GM18519 (cell line): ENCODE measurements at regions not wholly inside any gene's neighbourhood (a gene's known extent, or its start where the extent isn't known, plus 50 kb on each side); places are given as distances from the start of the nearest gene placed in this dataset.
"Not testable (repeated sequence)": the region's sequence is repeated elsewhere in the genome, so short reads cannot be mapped to it uniquely, and the experiment has no call there.

Experiments used
- ATAC-seq: cut with Tn5 transposase; IDR thresholded peaks from one replicate; pipeline ENCODE4 v1.9.1; 2021; ENCODE audit warnings: mild to moderate bottlenecking, moderate library complexity; ENCODE audit not compliant: unreplicated experiment, low FRiP score

DNA sequence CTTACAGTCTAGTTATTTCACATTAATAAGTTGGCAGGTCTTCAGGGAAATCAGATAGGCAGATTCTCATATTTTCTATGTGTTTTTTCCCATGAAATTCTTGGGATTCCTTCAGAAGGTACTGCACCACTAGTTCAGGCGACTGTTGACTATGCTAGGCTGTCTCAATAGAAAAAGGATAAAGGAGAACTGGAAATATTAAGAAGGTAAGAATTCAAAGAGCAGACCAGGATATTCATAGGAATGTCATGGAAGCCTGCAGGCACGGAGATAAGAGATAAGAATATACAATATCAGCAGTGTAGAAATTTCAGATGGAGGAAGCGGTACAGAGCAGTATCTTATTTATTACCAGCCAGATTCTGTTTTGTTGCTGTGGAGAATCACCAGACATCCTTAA is 432.1 kb upstream of the MDFIC2 start:
- ATAC-seq = no peak

GRCh38 chr3:70743754-70744153 is 431.3 kb upstream of the MDFIC2 start:
- no peak for ATAC-seq

GRCh38 chr3:70742081-70742480 is 429.6 kb upstream of the MDFIC2 start:
- ATAC-seq = no peak

- no peak for ATAC-seq
Measured at GRCh38 chr3:70740872-70741271, 428.4 kb upstream of the MDFIC2 start.

DNA sequence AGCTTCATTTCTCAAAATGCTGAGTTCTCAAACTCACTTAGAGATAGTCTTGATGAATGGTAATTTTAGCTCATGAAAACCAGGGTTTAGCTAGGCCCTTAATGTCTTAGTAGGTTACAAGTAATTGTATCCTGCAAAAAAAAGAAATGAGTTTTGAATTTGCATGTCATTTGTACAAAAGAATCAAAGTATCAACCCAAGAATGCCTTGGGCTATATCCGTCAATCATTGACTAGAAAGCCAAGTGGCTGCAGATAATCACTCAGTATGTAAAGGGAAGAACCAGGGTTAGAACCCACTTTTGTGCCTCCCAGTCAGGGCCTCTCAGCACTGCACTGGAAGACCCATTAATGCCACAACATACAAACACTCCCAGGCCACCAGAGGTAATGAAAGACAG is 427.6 kb upstream of the MDFIC2 start:
- no peak for ATAC-seq

DNA sequence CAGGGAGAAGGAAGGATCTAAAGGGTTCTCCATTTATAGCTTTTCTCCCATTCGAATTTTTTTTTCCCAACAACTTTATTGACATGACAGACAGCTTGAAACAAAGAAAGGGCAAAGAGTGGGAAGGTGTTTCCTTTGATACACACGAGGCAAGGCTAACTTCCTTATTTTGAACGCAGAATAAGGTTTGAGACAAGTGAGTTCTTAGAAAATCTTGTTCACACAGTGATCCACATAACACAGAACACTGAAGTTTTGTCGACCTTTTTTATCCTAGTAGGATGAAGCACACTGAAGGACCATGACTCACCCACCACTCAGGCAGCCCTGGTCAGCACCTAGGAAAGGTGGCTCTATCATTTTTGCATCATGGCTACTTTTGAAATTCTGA is 425.8 kb upstream of the MDFIC2 start:
- ATAC-seq = no peak

- no peak for ATAC-seq
Measured at GRCh38 chr3:70737666-70738290, 425.3 kb upstream of the MDFIC2 start.

DNA sequence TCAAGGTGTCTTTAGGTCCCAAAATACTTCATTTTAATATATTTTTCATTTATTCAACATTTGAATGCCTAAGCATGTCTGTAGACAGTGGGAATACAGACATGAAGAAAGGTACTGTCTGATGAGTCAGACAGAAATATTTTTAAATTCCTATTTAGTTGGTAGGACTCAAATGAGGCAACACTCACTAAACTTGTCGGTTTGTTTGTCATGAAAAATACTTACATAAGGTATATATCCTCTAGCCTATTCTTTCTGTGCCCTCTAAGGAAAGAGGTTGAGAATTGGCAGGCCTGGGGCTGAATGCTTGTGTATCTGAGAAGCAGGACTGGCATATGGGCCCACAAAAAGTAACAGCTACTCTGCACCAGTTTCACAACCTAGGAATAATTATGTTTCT is 423.6 kb upstream of the MDFIC2 start:
- ATAC-seq = no peak

GRCh38 chr3:70734756-70735155 is 422.3 kb upstream of the MDFIC2 start:
- no peak for ATAC-seq

- ATAC-seq = no peak
Measured at GRCh38 chr3:70731046-70731445, 418.6 kb upstream of the MDFIC2 start.

GRCh38 chr3:70729845-70730244 is 417.4 kb upstream of the MDFIC2 start:
- ATAC-seq = no peak

DNA sequence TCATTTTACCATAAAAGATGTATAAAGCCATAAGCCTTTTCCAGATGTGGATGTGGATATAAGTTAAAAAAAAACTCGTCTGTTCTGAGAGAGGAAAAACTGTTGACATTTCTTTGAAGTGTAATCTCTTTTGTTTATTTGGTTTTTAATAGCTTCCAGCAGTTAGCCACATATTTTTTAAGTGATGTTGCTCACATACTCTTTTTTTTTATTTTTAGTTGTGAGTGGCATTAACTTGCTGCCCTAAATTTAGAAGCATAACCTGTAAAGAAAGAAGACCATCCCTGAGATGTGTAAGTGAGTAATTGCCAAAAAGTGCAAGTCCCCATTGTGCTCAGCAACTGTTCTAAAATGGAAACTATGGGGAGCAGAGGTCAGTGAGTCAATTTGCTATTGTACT is 415.9 kb upstream of the MDFIC2 start:
- ATAC-seq = no peak

DNA sequence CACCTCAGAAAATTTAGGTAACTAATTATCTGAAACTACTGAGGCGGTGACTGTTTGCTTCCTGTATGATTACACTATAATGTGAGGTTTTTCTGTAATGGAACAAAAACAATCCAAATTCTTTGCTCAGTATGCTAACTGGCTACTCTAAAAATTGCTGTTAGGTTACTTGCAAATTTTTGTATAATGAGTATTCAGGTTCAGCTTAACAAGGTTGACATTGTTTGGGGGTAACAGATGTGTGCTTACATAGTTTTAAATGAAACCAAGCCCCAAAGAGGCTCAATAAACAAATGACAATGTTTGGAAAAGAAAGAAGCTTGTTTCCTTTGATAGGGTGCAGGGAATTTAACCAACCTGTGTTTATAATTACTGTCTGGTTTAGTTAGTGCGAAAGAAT is 414.5 kb upstream of the MDFIC2 start:
- no peak for ATAC-seq

DNA sequence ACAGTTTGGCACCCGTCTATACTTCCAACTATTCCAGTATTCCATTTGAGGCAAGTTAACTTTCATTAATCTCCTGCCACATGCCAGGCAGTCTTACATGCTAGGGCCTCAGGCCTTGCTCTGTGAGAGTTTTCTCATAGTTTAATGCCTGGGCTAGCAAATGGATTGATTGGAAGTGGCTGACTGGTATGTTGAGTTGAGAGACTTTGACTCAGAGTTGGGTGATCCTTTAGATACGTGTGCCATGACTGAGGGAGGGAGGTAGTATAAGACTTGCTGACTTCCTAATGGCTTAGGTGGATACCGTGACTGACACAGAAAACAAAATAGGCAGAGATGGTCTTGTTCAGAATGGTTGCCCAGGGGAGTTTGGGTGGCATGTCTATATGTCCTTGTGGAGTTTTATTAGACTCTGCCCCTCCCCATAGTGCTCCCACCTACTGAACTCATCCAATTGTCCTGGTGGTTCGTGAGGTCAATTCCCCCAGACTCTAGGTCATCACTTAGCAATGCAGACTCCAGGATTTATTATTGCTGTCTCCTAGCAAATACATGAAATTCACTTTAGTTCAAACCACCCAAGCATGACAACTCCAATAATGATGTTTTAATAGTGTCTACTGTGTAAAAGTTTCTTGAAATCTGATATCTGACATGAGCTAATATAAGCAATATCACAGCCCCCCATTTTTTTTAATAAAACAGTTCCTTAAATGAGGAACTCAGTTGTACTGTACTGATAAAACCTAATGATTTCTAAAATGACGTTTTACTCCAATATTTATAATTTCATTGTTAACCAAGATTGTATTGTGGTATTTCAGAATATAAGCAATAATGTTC is 413.9 kb upstream of the MDFIC2 start:
- no peak for ATAC-seq

- no peak for ATAC-seq
Measured at GRCh38 chr3:70722018-70722417, 409.6 kb upstream of the MDFIC2 start.

DNA sequence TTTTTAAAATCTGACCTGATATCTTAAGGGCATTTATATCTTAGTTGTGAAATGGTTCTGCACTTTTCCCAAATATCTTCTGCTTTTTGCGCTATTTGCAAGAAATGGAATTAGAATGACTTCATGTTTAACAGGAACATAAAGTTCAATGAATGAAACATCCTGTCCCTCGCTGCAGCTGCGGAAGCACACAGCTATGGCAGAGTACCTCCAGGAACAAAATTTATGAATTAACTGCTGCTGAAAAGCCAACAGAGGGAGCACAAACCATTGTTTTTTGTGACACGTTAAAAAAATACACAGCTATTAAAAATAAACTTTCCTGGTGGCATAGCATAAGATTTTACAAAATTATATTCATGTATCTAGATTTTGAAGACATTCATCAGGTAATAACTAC is 404.4 kb upstream of the MDFIC2 start:
- no peak for ATAC-seq

DNA sequence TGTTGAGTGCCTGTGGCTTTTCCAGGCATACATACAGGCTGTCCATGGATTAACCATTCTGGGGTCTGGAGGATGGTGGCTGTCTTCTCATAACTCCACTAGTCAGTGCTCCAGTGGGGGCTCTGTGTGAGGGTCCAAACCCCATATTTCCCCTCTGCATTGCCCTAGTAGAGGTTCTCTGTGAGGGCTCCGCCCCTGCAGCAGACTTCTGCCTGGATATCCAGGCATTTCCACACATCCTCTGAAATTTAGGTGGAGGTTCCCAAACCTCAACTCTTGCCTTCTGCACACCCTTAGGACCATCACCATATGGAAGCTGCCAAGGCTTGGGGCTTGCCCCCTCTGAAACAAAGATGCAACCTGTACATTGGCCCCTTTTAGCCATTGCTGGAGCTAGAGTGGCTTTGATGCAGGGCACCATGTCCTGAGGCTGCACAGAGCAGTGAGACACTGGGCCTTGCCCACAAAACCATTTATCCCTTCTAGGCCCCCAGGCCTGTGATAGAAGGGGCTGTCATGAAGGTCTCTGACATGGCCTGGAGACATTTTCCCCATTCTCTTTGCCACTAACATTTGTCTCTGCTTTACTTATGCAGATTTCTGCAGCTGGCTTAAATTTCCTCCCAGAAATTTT is 400.1 kb upstream of the MDFIC2 start:
- no peak for ATAC-seq

GRCh38 chr3:70703305-70704102 is 391.1 kb upstream of the MDFIC2 start:
- ATAC-seq = no peak

DNA sequence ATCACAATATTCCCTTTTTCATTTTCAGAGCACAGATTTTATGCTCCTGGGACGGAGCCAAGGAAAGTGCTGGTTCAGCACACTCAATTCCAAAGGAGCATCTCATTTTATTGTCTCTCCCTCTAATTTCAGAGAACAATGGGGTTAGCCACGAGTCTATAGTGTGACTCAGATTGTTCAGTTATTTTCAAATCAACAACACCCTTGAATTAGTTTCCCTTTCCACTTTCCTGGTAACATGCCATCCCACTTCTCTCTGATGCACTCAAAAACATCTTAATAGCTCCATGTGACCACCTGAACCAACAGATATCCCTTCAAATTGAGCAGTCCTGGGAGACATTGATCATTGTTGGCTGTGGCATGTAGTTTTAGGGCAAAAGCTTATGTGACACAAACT is 389.7 kb upstream of the MDFIC2 start:
- ATAC-seq = no peak

- no peak for ATAC-seq
Measured at GRCh38 chr3:70684701-70685100, 372.3 kb upstream of the MDFIC2 start.

DNA sequence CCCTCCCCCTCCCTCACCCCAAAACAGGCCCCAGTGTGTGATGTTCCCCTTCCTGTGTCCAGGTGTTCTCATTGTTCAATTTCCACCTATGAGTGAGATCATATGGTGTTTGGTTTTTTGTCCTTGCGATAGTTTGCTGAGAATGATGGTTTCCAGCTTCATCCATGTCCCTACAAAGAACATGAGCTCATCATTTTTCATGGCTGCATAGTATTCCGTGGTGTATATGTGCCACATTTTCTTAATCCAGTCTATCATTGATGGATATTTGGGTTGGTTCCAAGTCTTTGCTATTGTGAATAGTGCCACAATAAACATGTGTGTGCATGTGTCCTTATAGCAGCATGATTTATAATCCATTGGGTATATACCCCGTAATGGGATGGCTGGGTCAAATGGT is 363.4 kb upstream of the MDFIC2 start:
- ATAC-seq = not testable (repeated sequence)
